ENCODE measurements at regions not wholly inside any gene's neighbourhood (a gene's known extent, or its start where the extent isn't known, plus 50 kb on each side); places are given as distances from the start of the nearest gene placed in this dataset.
"Not testable (repeated sequence)": the region's sequence is repeated elsewhere in the genome, so short reads cannot be mapped to it uniquely, and the experiment has no call there.

DNA sequence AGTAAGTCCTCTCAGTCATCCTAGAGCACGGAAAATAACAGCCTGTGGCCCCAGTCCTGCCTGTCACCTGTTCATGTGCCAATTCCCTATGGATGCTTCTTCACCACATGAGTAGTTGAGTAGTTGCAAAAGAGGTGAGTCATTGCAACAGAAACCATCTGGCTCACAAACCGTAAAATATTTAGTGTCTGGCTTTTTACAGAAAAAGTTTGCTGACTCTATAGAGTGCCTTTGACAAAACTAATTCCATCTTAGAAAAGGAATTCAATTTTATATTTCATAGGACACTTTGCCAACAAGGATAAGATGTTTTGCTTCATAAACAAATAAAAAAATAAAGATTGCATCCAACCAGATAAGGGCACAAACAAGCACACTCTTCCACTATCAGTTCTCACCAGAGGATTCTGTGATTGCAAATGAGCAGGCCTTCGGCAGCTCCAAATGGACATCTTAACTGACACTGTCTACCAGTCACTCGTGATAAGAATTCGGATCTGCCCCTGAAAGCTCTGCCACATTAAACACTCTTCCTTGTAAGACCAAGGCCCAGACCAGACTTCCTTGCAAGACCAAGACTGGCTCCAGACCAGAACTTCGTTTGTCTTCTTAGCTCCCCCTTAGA lies 242.7 kb upstream of the SEMA3C start:
- intact Hi-C loops (cut with micrococcal nuclease) = no loop called here
- no peaks in the 10 kb centered on the region for H3K27me3 Mint-ChIP-seq
- Histone ChIP-seq H3K4me1 (ENCODE audit: control insufficient read depth in 2 of 2, insufficient read depth in 2 of 2, low read length in 2 of 2) (no peaks in the 10 kb centered on the region), H3K36me3 (ENCODE audit: control insufficient read depth in 2 of 3, insufficient read depth in 3 of 3, low read length in 3 of 3) (no peaks in the 10 kb centered on the region), H3K27ac (ENCODE audit: low read depth, low read length) (no peak overlapping the region), H3K27me3 (ENCODE audit: control insufficient read depth in 2 of 2, insufficient read depth in 2 of 2, low read length in 2 of 2) (no peaks in the 10 kb centered on the region), H3K9me3 (ENCODE audit: control insufficient read depth in 2 of 3, low read length in 3 of 3) (no peaks in the 10 kb centered on the region), H3K4me3 (ENCODE audit: low read length) (no peak overlapping the region)
- no peak for ATAC-seq
- H3K27ac Mint-ChIP-seq = no peak overlapping the region
- CTCF ChIA-PET = no interaction called here
- no peaks in the 10 kb centered on the region for H3K36me3 Mint-ChIP-seq
- POLR2A ChIA-PET = no interaction called here
- H3K4me1 Mint-ChIP-seq = no peaks in the 10 kb centered on the region
- H3K9me3 Mint-ChIP-seq = peaks cover 0 to 16% (median 0%) of the 10 kb centered on the region in 11 donors
- H3K4me3 Mint-ChIP-seq = no peak overlapping the region
- DNase-seq = no peak

DNA sequence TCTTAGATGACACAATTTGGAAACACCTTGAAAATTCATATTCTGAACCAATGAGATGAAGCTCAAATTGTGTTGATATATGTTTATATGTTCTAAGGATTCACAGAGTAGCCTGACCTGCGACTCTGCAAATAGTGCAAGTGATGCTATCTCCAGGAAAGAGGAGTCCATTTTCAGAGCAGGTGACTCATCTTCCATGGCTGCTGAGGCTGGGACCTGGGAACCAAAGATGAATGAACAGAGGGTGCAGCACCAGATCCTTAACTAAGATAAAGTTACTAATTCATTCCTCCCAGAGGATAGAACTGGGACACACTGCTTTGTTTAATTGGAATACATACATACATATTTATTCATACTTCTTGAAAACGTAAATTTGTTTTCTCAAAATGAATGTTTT lies 240.6 kb upstream of the SEMA3C start:
- POLR2A ChIA-PET = no interaction called here
- CTCF ChIA-PET = no interaction called here
- Mint-ChIP-seq H3K9me3 (peaks cover 0 to 18% (median 1%) of the 10 kb centered on the region in 11 donors), H3K27ac (no peak overlapping the region), H3K4me1 (no peaks in the 10 kb centered on the region), H3K4me3 (no peak overlapping the region), H3K27me3 (no peaks in the 10 kb centered on the region), H3K36me3 (no peaks in the 10 kb centered on the region)
- Histone ChIP-seq H3K4me3 (ENCODE audit: low read length) (no peak overlapping the region), H3K4me1 (ENCODE audit: control insufficient read depth in 2 of 2, insufficient read depth in 2 of 2, low read length in 2 of 2) (no peaks in the 10 kb centered on the region), H3K27me3 (ENCODE audit: control insufficient read depth in 2 of 2, insufficient read depth in 2 of 2, low read length in 2 of 2) (no peaks in the 10 kb centered on the region), H3K27ac (ENCODE audit: low read depth, low read length) (no peak overlapping the region), H3K36me3 (ENCODE audit: control insufficient read depth in 2 of 3, insufficient read depth in 3 of 3, low read length in 3 of 3) (no peaks in the 10 kb centered on the region), H3K9me3 (ENCODE audit: control insufficient read depth in 2 of 3, low read length in 3 of 3) (no peaks in the 10 kb centered on the region)
- ATAC-seq = no peak
- no peak for DNase-seq
- intact Hi-C loops (cut with micrococcal nuclease) = no loop called here

DNA sequence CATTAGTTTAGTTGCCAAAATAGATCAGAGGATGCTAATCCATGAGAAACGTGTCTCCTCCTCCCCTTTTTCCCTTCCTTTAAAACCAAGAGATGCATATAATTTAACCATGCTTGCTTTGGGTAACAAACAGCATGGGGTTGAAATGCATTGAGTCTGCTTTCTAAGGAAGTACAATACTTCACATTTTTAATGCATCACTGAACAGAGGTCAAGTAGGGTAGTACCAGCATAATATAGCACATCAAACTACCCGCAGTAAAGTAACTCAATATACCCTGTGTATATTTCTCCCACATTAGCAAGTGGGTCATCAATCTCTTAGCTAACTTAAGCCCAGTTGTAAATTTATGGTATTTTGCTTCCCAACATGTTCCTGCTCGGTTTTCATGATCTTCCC lies 239.3 kb upstream of the SEMA3C start:
- H3K27ac Mint-ChIP-seq = no peak overlapping the region
- Histone ChIP-seq H3K4me1 (ENCODE audit: control insufficient read depth in 2 of 2, insufficient read depth in 2 of 2, low read length in 2 of 2) (no peaks in the 10 kb centered on the region), H3K9me3 (ENCODE audit: control insufficient read depth in 2 of 3, low read length in 3 of 3) (no peaks in the 10 kb centered on the region), H3K27ac (ENCODE audit: low read depth, low read length) (no peak overlapping the region), H3K36me3 (ENCODE audit: control insufficient read depth in 2 of 3, insufficient read depth in 3 of 3, low read length in 3 of 3) (no peaks in the 10 kb centered on the region), H3K27me3 (ENCODE audit: control insufficient read depth in 2 of 2, insufficient read depth in 2 of 2, low read length in 2 of 2) (no peaks in the 10 kb centered on the region), H3K4me3 (ENCODE audit: low read length) (no peak overlapping the region)
- CTCF ChIA-PET = no interaction called here
- no peaks in the 10 kb centered on the region for H3K27me3 Mint-ChIP-seq
- H3K4me1 Mint-ChIP-seq = no peaks in the 10 kb centered on the region
- no peaks in the 10 kb centered on the region for H3K36me3 Mint-ChIP-seq
- DNase-seq = no peak
- ATAC-seq = no peak
- H3K9me3 Mint-ChIP-seq = peaks cover 0 to 18% (median 1%) of the 10 kb centered on the region in 11 donors
- POLR2A ChIA-PET = no interaction called here
- H3K4me3 Mint-ChIP-seq = no peak overlapping the region
- intact Hi-C loops (cut with micrococcal nuclease) = no loop called here

DNA sequence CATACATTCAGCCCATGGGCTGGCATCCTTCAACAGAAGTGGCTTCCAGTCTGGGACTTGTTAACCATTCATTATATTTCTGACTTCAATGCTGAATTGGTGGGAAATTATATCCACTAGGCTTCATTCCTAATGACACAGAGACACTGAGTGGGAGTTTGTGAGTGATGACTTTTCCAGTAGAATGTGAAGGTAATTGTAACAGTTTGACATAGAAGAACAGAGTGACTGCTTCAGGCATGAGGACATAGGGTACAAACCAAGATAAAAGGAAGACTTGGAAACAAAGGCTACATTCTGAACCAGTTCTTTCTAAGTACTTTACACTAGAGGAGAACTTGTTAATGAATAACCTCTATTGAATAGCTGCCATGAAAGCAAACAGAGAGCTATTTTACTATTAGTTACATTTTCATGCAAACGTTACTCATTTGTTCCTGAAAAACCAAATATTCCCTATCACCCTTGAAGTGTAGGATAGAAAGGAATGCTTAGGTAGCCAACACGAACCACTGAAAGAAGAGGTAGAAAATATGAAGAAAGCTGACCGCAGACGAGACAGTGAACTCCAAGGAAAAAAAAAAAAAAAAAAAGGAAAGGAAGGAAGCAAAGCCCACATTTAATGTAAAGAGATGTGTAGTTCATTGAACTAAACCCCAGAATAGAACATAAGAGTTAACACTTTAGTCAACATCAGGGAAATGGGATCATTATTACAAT lies 237.0 kb upstream of the SEMA3C start:
- Histone ChIP-seq H3K4me3 (ENCODE audit: low read length) (no peak overlapping the region), H3K36me3 (ENCODE audit: control insufficient read depth in 2 of 3, insufficient read depth in 3 of 3, low read length in 3 of 3) (no peaks in the 10 kb centered on the region), H3K4me1 (ENCODE audit: control insufficient read depth in 2 of 2, insufficient read depth in 2 of 2, low read length in 2 of 2) (no peaks in the 10 kb centered on the region), H3K27me3 (ENCODE audit: control insufficient read depth in 2 of 2, insufficient read depth in 2 of 2, low read length in 2 of 2) (no peaks in the 10 kb centered on the region), H3K27ac (ENCODE audit: low read depth, low read length) (no peak overlapping the region), H3K9me3 (ENCODE audit: control insufficient read depth in 2 of 3, low read length in 3 of 3) (no peaks in the 10 kb centered on the region)
- DNase-seq (no peak), ATAC-seq (no peak)
- intact Hi-C loops (cut with micrococcal nuclease) = no loop called here
- no peaks in the 10 kb centered on the region for H3K27me3 Mint-ChIP-seq
- no peak overlapping the region for H3K27ac Mint-ChIP-seq
- no peaks in the 10 kb centered on the region for H3K4me1 Mint-ChIP-seq
- H3K36me3 Mint-ChIP-seq = no peaks in the 10 kb centered on the region
- ChIA-PET CTCF (no interaction called here), POLR2A (no interaction called here)
- H3K4me3 Mint-ChIP-seq = no peak overlapping the region
- peaks cover 0 to 12% (median 0%) of the 10 kb centered on the region in 11 donors for H3K9me3 Mint-ChIP-seq

DNA sequence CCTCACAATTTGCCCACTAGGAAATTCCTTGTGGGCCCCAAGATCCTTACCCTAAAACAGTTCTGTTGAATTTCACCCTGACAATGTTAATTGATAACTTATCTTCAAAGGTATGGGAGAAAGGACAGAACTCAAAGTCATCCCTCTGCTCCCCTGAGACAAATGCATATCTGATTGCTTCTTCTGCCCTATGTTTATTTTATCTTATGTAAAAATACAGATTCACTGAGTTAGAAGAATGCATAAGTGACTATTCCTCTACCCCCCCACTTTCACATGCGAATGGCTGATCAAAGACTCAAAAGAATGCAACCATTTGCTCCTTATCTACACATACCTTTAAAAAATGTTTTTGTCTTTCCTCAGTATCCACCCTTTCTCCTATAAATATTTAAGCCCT lies 235.7 kb upstream of the SEMA3C start:
- Mint-ChIP-seq H3K4me3 (no peak overlapping the region), H3K27ac (no peak overlapping the region), H3K9me3 (peaks cover 0 to 12% (median 0%) of the 10 kb centered on the region in 11 donors), H3K27me3 (no peaks in the 10 kb centered on the region), H3K36me3 (no peaks in the 10 kb centered on the region), H3K4me1 (no peaks in the 10 kb centered on the region)
- H3K9me3 ChIP-seq (ENCODE audit: control insufficient read depth in 2 of 3, low read length in 3 of 3) = no peaks in the 10 kb centered on the region
- DNase-seq (no peak), ATAC-seq (no peak)
- POLR2A ChIA-PET = no interaction called here
- CTCF ChIA-PET = no interaction called here
- H3K4me1 ChIP-seq (ENCODE audit: control insufficient read depth in 2 of 2, insufficient read depth in 2 of 2, low read length in 2 of 2) = no peaks in the 10 kb centered on the region
- H3K27ac ChIP-seq (ENCODE audit: low read depth, low read length) = no peak overlapping the region
- no peak overlapping the region for H3K4me3 ChIP-seq (ENCODE audit: low read length)
- intact Hi-C loops (cut with micrococcal nuclease) = no loop called here
- H3K36me3 ChIP-seq (ENCODE audit: control insufficient read depth in 2 of 3, insufficient read depth in 3 of 3, low read length in 3 of 3) = no peaks in the 10 kb centered on the region
- H3K27me3 ChIP-seq (ENCODE audit: control insufficient read depth in 2 of 2, insufficient read depth in 2 of 2, low read length in 2 of 2) = no peaks in the 10 kb centered on the region

DNA sequence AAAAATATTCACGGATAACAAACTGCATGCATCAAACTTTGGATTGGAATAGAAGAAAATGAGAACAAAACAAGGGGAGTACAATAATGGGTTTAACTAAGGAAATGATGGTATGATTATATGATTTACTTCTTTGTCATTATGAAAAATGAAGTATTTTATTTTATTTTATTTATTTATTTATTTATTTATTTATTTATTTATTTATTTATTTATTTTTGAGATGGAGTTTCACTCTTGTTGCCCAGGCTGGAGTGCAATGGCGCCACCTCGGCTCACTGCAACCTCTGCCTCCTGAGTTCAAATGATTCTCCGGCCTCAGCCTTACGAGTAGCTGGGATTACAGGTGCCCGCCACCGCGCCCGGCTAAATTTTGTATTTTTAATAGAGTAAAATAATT lies 234.1 kb upstream of the SEMA3C start:
- intact Hi-C loops (cut with micrococcal nuclease); POLR2A ChIA-PET; H3K36me3 Mint-ChIP-seq; H3K4me3 ChIP-seq (ENCODE audit: low read length); H3K4me3 Mint-ChIP-seq; DNase-seq; H3K36me3 ChIP-seq (ENCODE audit: control insufficient read depth in 2 of 3, insufficient read depth in 3 of 3, low read length in 3 of 3); H3K27me3 Mint-ChIP-seq; H3K9me3 ChIP-seq (ENCODE audit: control insufficient read depth in 2 of 3, low read length in 3 of 3); H3K27ac Mint-ChIP-seq; H3K27ac ChIP-seq (ENCODE audit: low read depth, low read length); H3K4me1 ChIP-seq (ENCODE audit: control insufficient read depth in 2 of 2, insufficient read depth in 2 of 2, low read length in 2 of 2); H3K27me3 ChIP-seq (ENCODE audit: control insufficient read depth in 2 of 2, insufficient read depth in 2 of 2, low read length in 2 of 2); H3K4me1 Mint-ChIP-seq; CTCF ChIA-PET; ATAC-seq: not testable (repeated sequence)
- H3K9me3 Mint-ChIP-seq = peaks cover 0 to 17% (median 0%) of the 10 kb centered on the region in 11 donors

DNA sequence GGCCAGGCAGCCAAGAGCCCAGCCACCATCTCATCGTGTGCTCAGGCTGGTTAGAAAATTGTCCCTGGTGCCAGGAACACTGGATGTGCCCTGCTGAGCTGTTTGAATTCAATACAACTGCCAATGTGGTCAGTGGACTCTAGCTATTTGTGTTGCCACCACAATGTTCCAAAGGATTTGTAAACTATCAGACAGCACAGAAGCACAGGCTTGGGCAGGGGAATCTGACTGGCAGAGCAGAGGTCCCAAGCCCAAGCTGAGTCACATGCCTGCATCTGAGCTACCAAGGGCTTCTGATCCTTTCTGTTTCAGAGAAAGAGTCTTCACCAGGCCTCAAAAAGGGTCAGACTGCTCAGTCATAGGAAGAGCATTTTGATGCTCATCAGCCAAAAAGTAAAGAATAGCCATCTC lies 232.1 kb upstream of the SEMA3C start:
- Mint-ChIP-seq H3K4me1 (no peaks in the 10 kb centered on the region), H3K27ac (no peak overlapping the region), H3K36me3 (no peaks in the 10 kb centered on the region), H3K27me3 (no peaks in the 10 kb centered on the region), H3K9me3 (peaks cover 0 to 11% (median 5%) of the 10 kb centered on the region in 11 donors), H3K4me3 (no peak overlapping the region)
- Histone ChIP-seq H3K9me3 (ENCODE audit: control insufficient read depth in 2 of 3, low read length in 3 of 3) (no peaks in the 10 kb centered on the region), H3K36me3 (ENCODE audit: control insufficient read depth in 2 of 3, insufficient read depth in 3 of 3, low read length in 3 of 3) (no peaks in the 10 kb centered on the region), H3K4me1 (ENCODE audit: control insufficient read depth in 2 of 2, insufficient read depth in 2 of 2, low read length in 2 of 2) (no peaks in the 10 kb centered on the region), H3K27me3 (ENCODE audit: control insufficient read depth in 2 of 2, insufficient read depth in 2 of 2, low read length in 2 of 2) (no peaks in the 10 kb centered on the region), H3K27ac (ENCODE audit: low read depth, low read length) (no peak overlapping the region), H3K4me3 (ENCODE audit: low read length) (no peak overlapping the region)
- POLR2A ChIA-PET = no interaction called here
- CTCF ChIA-PET = no interaction called here
- intact Hi-C loops (cut with micrococcal nuclease) = no loop called here
- no peak for ATAC-seq
- no peak for DNase-seq

All from naive thymus-derived CD4-positive, alpha-beta T cell (primary cell).